SK-MEL-5 (cell line): ENCODE measurements at regions not wholly inside any gene's neighbourhood (a gene's known extent, or its start where the extent isn't known, plus 50 kb on each side); places are given as distances from the start of the nearest gene placed in this dataset.
A peak's percentile ranks its signal among the peaks of the same experiment; 100 is the strongest.

Experiments used
- DNase-seq: peaks from one replicate; pipeline ENCODE4 v3.0.0-alpha.2; 2016; ENCODE audit warnings: low read depth, low spot score
- in situ Hi-C: cut with HindIII; loops from 2 replicates; pipeline ENCODE4 v1.10.0; 2016; ENCODE audit warnings: low sequenced_read_pairs, high pct_unique_total_duplicates, low pct_unique_long_range_greater_than_20kb

GRCh38 chr15:79193549-79193948, 89.0 kb upstream of the ANKRD34C start:
- in situ Hi-C loops: loop anchor here (25.0 kb wide), 1 partner anchor 156 kb away; no protein-coding TSS in a partner anchor
- DNase-seq: no peak

- in situ Hi-C loops: loop anchor here (25.0 kb wide), 1 partner anchor 156 kb away; no protein-coding TSS in a partner anchor
- no peak for DNase-seq
Measured at GRCh38 chr15:79193103-79193502, 89.4 kb upstream of the ANKRD34C start.

- DNase-seq: no peak
- in situ Hi-C loops: loop anchor here (25.0 kb wide), 1 partner anchor 155 kb away; no protein-coding TSS in a partner anchor
Measured at GRCh38 chr15:79192462-79193036, 90.0 kb upstream of the ANKRD34C start.

GRCh38 chr15:79190093-79190492, 92.4 kb upstream of the ANKRD34C start:
- no peak for DNase-seq
- in situ Hi-C loops: loop anchor here (25.0 kb wide), 1 partner anchor 153 kb away; no protein-coding TSS in a partner anchor

- in situ Hi-C loops: loop anchor here (25.0 kb wide), 1 partner anchor 149 kb away; no protein-coding TSS in a partner anchor
- no peak for DNase-seq
Measured at GRCh38 chr15:79186616-79187015, 95.9 kb upstream of the ANKRD34C start.

GRCh38 chr15:79185199-79185598, 94.6 kb upstream of the RASGRF1 start:
- peak; percentile 43 for DNase-seq
- in situ Hi-C loops: loop anchor here (25.0 kb wide), 1 partner anchor 148 kb away; no protein-coding TSS in a partner anchor

GRCh38 chr15:79184465-79184892, 93.9 kb upstream of the RASGRF1 start:
- in situ Hi-C loops: loop anchor here (25.0 kb wide), 1 partner anchor 147 kb away; no protein-coding TSS in a partner anchor
- peak; percentile 77 for DNase-seq

- no peak for DNase-seq
- in situ Hi-C loops: loop anchor here (25.0 kb wide), 1 partner anchor 143 kb away; no protein-coding TSS in a partner anchor
Measured at GRCh38 chr15:79180318-79180717, 89.7 kb upstream of the RASGRF1 start.

- in situ Hi-C loops: loop anchor here (25.0 kb wide), 1 partner anchor 142 kb away; no protein-coding TSS in a partner anchor
- no peak for DNase-seq
Measured at GRCh38 chr15:79179597-79179996, 89.0 kb upstream of the RASGRF1 start.

- no peak for DNase-seq
- in situ Hi-C loops: loop anchor here (25.0 kb wide), 1 partner anchor 142 kb away; no protein-coding TSS in a partner anchor
Measured at GRCh38 chr15:79179108-79179561, 88.6 kb upstream of the RASGRF1 start.

GRCh38 chr15:79178594-79178993, 88.0 kb upstream of the RASGRF1 start:
- DNase-seq: no peak
- in situ Hi-C loops: loop anchor here (25.0 kb wide), 1 partner anchor 141 kb away; no protein-coding TSS in a partner anchor

- in situ Hi-C loops: loop anchor here (25.0 kb wide), 1 partner anchor 139 kb away; no protein-coding TSS in a partner anchor
- DNase-seq: no peak
Measured at GRCh38 chr15:79176151-79176550, 85.6 kb upstream of the RASGRF1 start.

GRCh38 chr15:79172801-79173460, 82.4 kb upstream of the RASGRF1 start:
- in situ Hi-C loops: no loop called here
- DNase-seq: no peak

GRCh38 chr15:79172032-79172481, 81.5 kb upstream of the RASGRF1 start:
- in situ Hi-C loops: no loop called here

GRCh38 chr15:79171320-79172031, 80.9 kb upstream of the RASGRF1 start:
- in situ Hi-C loops: no loop called here
- no peak for DNase-seq

More at GRCh38 chr15:79172032-79172481, 81.5 kb upstream of the RASGRF1 start:
- peak; percentile 37 for DNase-seq

- DNase-seq: no peak
- in situ Hi-C loops: no loop called here
Measured at GRCh38 chr15:79170256-79170664, 79.7 kb upstream of the RASGRF1 start.

GRCh38 chr15:79169526-79170133, 79.0 kb upstream of the RASGRF1 start:
- in situ Hi-C loops: no loop called here
- no peak for DNase-seq
